Amniotic stem cell (primary cell): ENCODE measurements at regions not wholly inside any gene's neighbourhood (a gene's known extent, or its start where the extent isn't known, plus 50 kb on each side); places are given as distances from the start of the nearest gene placed in this dataset.

ENCODE experiments used
- DNase-seq: peaks from one replicate; lab custom pipeline; 2025; lab: John Stamatoyannopoulos, UW

- DNase-seq: no peak
Observed at GRCh38 chr10:56605051-56605450, 244.0 kb upstream of the ZWINT start.

GRCh38 chr10:56604624-56605023 lies 243.6 kb upstream of the ZWINT start:
- no peak for DNase-seq

GRCh38 chr10:56599201-56599600 lies 238.1 kb upstream of the ZWINT start:
- no peak for DNase-seq

- no peak for DNase-seq
Observed at GRCh38 chr10:56596257-56596656, 235.2 kb upstream of the ZWINT start.

GRCh38 chr10:56593120-56593519 lies 232.1 kb upstream of the ZWINT start:
- DNase-seq: no peak

GRCh38 chr10:56586461-56586891 lies 225.4 kb upstream of the ZWINT start:
- no peak for DNase-seq

- DNase-seq: no peak
Observed at GRCh38 chr10:56585447-56586171, 224.6 kb upstream of the ZWINT start.

- DNase-seq: no peak
Observed at GRCh38 chr10:56583316-56583715, 222.3 kb upstream of the ZWINT start.

GRCh38 chr10:56567580-56567979 lies 206.5 kb upstream of the ZWINT start:
- DNase-seq: no peak

GRCh38 chr10:56561336-56561735 lies 200.3 kb upstream of the ZWINT start:
- no peak for DNase-seq

GRCh38 chr10:56551037-56551436 lies 190.0 kb upstream of the ZWINT start:
- DNase-seq: no peak

GRCh38 chr10:56547163-56547562 lies 186.1 kb upstream of the ZWINT start:
- no peak for DNase-seq

GRCh38 chr10:56537984-56538383 lies 176.9 kb upstream of the ZWINT start:
- DNase-seq: no peak

GRCh38 chr10:56522166-56522565 lies 161.1 kb upstream of the ZWINT start:
- DNase-seq: no peak

GRCh38 chr10:56508562-56508961 lies 147.5 kb upstream of the ZWINT start:
- no peak for DNase-seq

- no peak for DNase-seq
Observed at GRCh38 chr10:56507033-56507432, 146.0 kb upstream of the ZWINT start.

- DNase-seq: no peak
Observed at GRCh38 chr10:56505555-56505954, 144.5 kb upstream of the ZWINT start.

GRCh38 chr10:56496186-56496486 lies 135.1 kb upstream of the ZWINT start:
- DNase-seq: no peak

GRCh38 chr10:56487746-56488145 lies 126.7 kb upstream of the ZWINT start:
- DNase-seq: no peak

GRCh38 chr10:56481521-56482091 lies 120.5 kb upstream of the ZWINT start:
- DNase-seq: no peak

- DNase-seq: no peak
Observed at GRCh38 chr10:56472978-56473377, 111.9 kb upstream of the ZWINT start.

- no peak for DNase-seq
Observed at GRCh38 chr10:56470701-56471100, 109.6 kb upstream of the ZWINT start.

GRCh38 chr10:56469482-56469881 lies 108.4 kb upstream of the ZWINT start:
- no peak for DNase-seq

GRCh38 chr10:56466005-56466404 lies 104.9 kb upstream of the ZWINT start:
- DNase-seq: no peak
